ENCODE measurements at regions not wholly inside any gene's neighbourhood (a gene's known extent, or its start where the extent isn't known, plus 50 kb on each side); places are given as distances from the start of the nearest gene placed in this dataset.

DNA sequence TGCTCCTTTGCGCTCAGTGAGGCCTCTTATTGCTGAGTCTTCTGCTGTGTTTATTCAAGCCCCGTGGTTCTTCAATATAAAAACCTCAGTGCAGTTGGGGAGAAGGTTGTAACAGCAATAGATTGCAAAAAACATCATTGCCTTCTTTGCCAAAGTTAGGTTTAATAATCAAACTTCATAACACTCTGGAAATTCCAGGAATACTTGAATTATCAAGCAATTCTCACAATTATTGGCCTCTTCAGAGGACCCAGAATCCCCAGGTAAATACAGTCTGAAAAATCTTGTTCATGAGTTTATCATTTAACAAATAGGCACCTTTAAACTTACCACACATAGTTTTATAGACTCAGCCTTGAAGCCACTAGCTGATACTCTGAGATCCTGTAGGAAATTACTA lies 213.6 kb downstream of the OGFRL1 start:
- TF ChIP-seq POLR2A (IDR thresholded peaks at IDR 0.05; ENCODE audit: borderline replicate concordance, extremely low read depth, insufficient read depth, insufficient read length) (no peak), CTCF (IDR thresholded peaks at IDR 0.05 in 2 of 3, conservative IDR thresholded peaks at IDR 0.05 in 1 of 3; ENCODE audit: borderline replicate concordance in 1 of 3, insufficient read depth in 1 of 3, low read depth in 2 of 3, low read length in 2 of 3) (no peak), ZFX (IDR thresholded peaks at IDR 0.05) (no peak), FOSL1 (IDR thresholded peaks at IDR 0.05; ENCODE audit: low read depth) (no peak), ZNF274 (IDR thresholded peaks at IDR 0.05; ENCODE audit: low read depth, low read length) (no peak), CEBPB (IDR thresholded peaks at IDR 0.05; ENCODE audit: low read depth) (no peak), YY1 (IDR thresholded peaks at IDR 0.05; ENCODE audit: extremely low read depth, insufficient replicate concordance, low read depth, low read length) (no peak), SP1 (IDR thresholded peaks at IDR 0.05; ENCODE audit: low read depth) (no peak), POLR2AphosphoS5 (IDR thresholded peaks at IDR 0.05; ENCODE audit: low read depth, low read length) (no peak), SRF (IDR thresholded peaks at IDR 0.05; ENCODE audit: low read depth) (no peak)
- TF ChIP-seq, protein P1, sequence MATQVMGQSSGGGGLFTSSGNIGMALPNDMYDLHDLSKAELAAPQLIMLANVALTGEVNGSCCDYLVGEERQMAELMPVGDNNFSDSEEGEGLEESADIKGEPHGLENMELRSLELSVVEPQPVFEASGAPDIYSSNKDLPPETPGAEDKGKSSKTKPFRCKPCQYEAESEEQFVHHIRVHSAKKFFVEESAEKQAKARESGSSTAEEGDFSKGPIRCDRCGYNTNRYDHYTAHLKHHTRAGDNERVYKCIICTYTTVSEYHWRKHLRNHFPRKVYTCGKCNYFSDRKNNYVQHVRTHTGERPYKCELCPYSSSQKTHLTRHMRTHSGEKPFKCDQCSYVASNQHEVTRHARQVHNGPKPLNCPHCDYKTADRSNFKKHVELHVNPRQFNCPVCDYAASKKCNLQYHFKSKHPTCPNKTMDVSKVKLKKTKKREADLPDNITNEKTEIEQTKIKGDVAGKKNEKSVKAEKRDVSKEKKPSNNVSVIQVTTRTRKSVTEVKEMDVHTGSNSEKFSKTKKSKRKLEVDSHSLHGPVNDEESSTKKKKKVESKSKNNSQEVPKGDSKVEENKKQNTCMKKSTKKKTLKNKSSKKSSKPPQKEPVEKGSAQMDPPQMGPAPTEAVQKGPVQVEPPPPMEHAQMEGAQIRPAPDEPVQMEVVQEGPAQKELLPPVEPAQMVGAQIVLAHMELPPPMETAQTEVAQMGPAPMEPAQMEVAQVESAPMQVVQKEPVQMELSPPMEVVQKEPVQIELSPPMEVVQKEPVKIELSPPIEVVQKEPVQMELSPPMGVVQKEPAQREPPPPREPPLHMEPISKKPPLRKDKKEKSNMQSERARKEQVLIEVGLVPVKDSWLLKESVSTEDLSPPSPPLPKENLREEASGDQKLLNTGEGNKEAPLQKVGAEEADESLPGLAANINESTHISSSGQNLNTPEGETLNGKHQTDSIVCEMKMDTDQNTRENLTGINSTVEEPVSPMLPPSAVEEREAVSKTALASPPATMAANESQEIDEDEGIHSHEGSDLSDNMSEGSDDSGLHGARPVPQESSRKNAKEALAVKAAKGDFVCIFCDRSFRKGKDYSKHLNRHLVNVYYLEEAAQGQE (IDR thresholded peaks at IDR 0.05; ENCODE audit: low read depth): no peak
- TF ChIP-seq, protein P2, sequence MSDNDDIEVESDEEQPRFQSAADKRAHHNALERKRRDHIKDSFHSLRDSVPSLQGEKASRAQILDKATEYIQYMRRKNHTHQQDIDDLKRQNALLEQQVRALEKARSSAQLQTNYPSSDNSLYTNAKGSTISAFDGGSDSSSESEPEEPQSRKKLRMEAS (IDR thresholded peaks at IDR 0.05): no peak

All from HCT116 (cell line).